ENCODE measurements at regions not wholly inside any gene's neighbourhood (a gene's known extent, or its start where the extent isn't known, plus 50 kb on each side); places are given as distances from the start of the nearest gene placed in this dataset.

DNA sequence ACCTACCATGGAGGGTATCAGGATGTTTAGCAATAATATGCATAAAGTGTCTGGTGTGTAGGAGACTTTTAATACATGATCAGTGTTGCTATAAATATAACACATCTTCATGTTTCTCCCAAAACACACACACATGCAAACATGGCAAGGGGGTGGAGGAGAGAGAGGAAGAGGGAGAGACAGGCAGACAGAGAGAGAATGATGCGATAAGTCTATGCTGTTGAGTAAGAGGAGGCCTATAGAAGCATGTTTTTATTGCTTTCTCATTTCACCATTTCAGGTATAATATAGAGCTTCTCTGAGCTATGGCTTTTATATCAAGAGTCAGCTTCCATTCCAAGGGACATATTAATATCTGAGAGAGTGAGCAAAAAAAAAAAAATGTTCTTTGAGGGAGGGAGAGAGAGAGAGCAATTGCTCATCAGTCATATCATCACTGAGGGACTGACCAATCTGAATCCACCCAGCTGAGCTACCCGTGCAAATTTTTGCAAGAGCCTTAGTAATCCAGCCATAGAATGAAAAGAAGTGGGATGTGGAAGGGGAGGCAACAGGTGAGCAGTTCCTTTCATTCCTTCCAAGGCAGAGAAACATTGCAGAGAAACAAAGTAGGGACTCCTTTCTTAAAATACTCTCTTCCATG is 54.8 kb upstream of the RASSF8 start:
- TF ChIP-seq, protein P1, sequence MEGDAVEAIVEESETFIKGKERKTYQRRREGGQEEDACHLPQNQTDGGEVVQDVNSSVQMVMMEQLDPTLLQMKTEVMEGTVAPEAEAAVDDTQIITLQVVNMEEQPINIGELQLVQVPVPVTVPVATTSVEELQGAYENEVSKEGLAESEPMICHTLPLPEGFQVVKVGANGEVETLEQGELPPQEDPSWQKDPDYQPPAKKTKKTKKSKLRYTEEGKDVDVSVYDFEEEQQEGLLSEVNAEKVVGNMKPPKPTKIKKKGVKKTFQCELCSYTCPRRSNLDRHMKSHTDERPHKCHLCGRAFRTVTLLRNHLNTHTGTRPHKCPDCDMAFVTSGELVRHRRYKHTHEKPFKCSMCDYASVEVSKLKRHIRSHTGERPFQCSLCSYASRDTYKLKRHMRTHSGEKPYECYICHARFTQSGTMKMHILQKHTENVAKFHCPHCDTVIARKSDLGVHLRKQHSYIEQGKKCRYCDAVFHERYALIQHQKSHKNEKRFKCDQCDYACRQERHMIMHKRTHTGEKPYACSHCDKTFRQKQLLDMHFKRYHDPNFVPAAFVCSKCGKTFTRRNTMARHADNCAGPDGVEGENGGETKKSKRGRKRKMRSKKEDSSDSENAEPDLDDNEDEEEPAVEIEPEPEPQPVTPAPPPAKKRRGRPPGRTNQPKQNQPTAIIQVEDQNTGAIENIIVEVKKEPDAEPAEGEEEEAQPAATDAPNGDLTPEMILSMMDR (IDR thresholded peaks at IDR 0.05) = no peak
- no peak for TF ChIP-seq POLR2A (IDR thresholded peaks at IDR 0.05)
- no peak for TF ChIP-seq POLR2AphosphoS5 (IDR thresholded peaks at IDR 0.05)
- TF ChIP-seq EP300 (IDR thresholded peaks at IDR 0.05) = no peak

Data from gastroesophageal sphincter (tissue), 3 donors.